ENCODE measurements at regions not wholly inside any gene's neighbourhood (a gene's known extent, or its start where the extent isn't known, plus 50 kb on each side); places are given as distances from the start of the nearest gene placed in this dataset.

GRCh38 chr16:66172463-66172862 lies 194.0 kb upstream of the CDH5 start:
- Histone ChIP-seq H3K4me1 (ENCODE audit: control insufficient read depth, insufficient read depth, low read length, unreplicated experiment) (no peaks in the 10 kb centered on the region), H3K79me2 (ENCODE audit: control insufficient read depth, insufficient read depth, low read length, unreplicated experiment) (no peaks in the 10 kb centered on the region), H3K4me3 (ENCODE audit: low read depth, low read length) (no peak overlapping the region), H3K27ac (ENCODE audit: low read depth, low read length) (no peak overlapping the region), H3K27me3 (ENCODE audit: insufficient read depth, low read length) (no peaks in the 10 kb centered on the region), H3K36me3 (ENCODE audit: insufficient read depth, low read length) (no peaks in the 10 kb centered on the region), H2AFZ (ENCODE audit: low read length, unreplicated experiment) (no peak overlapping the region)

- Histone ChIP-seq H3K27me3 (ENCODE audit: insufficient read depth, low read length) (no peaks in the 10 kb centered on the region), H3K36me3 (ENCODE audit: insufficient read depth, low read length) (no peaks in the 10 kb centered on the region), H2AFZ (ENCODE audit: low read length, unreplicated experiment) (no peak overlapping the region), H3K79me2 (ENCODE audit: control insufficient read depth, insufficient read depth, low read length, unreplicated experiment) (no peaks in the 10 kb centered on the region), H3K4me3 (ENCODE audit: low read depth, low read length) (no peak overlapping the region), H3K27ac (ENCODE audit: low read depth, low read length) (no peak overlapping the region), H3K4me1 (ENCODE audit: control insufficient read depth, insufficient read depth, low read length, unreplicated experiment) (no peaks in the 10 kb centered on the region)
Observed at GRCh38 chr16:66171578-66171977, 194.9 kb upstream of the CDH5 start.

DNA sequence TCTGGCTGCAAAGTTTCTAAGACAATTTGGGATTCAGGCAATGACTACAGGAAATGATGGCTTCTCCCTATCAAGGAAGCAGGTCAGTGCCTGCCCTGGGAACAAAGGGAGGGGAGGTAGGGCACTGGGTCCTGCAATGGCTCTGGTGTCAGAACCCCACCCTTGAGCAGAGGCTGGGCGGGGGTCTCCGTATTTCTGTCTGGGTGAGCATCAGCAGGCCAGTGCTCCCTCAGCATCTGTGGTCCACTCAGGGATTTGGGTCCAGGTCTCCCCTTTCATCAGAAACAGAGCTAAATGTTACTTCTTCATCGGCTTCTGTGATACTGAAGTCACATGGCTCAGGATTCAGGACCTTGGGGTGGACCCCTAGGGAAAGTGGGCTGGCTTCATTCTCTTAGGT lies 195.5 kb upstream of the CDH5 start:
- H3K4me3 ChIP-seq (ENCODE audit: low read depth, low read length), result no peak overlapping the region
- no peaks in the 10 kb centered on the region for H3K79me2 ChIP-seq (ENCODE audit: control insufficient read depth, insufficient read depth, low read length, unreplicated experiment)
- H3K36me3 ChIP-seq (ENCODE audit: insufficient read depth, low read length), result no peaks in the 10 kb centered on the region
- H3K4me1 ChIP-seq (ENCODE audit: control insufficient read depth, insufficient read depth, low read length, unreplicated experiment), result no peaks in the 10 kb centered on the region
- no peak overlapping the region for H3K27ac ChIP-seq (ENCODE audit: low read depth, low read length)
- H3K27me3 ChIP-seq (ENCODE audit: insufficient read depth, low read length), result no peaks in the 10 kb centered on the region
- H2AFZ ChIP-seq (ENCODE audit: low read length, unreplicated experiment), result no peak overlapping the region

DNA sequence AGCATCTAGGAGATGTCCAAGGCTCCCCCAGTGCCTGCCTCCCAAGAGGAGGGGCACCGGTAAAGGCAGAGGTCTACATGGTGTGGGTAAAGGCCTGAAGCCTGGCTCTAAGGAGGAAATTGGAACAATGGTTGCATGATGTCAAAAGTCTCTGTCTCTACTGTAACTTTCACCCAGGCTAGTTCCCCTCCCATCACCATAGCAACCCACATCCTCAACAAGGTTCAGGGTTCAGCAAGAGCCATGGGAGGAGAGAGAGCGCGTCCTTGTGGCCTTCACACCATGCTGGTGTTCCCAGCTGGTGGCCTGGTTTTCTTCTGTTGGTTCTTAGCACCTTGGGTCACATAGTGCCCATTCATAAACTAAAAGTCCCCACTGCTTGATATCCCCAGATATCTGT lies 196.7 kb upstream of the CDH5 start:
- no peaks in the 10 kb centered on the region for H3K79me2 ChIP-seq (ENCODE audit: control insufficient read depth, insufficient read depth, low read length, unreplicated experiment)
- H3K4me3 ChIP-seq (ENCODE audit: low read depth, low read length), result no peak overlapping the region
- no peaks in the 10 kb centered on the region for H3K36me3 ChIP-seq (ENCODE audit: insufficient read depth, low read length)
- H3K27ac ChIP-seq (ENCODE audit: low read depth, low read length), result no peak overlapping the region
- H3K27me3 ChIP-seq (ENCODE audit: insufficient read depth, low read length), result no peaks in the 10 kb centered on the region
- H2AFZ ChIP-seq (ENCODE audit: low read length, unreplicated experiment), result no peak overlapping the region
- no peaks in the 10 kb centered on the region for H3K4me1 ChIP-seq (ENCODE audit: control insufficient read depth, insufficient read depth, low read length, unreplicated experiment)

- Histone ChIP-seq H3K4me1 (ENCODE audit: control insufficient read depth, insufficient read depth, low read length, unreplicated experiment) (no peaks in the 10 kb centered on the region), H3K36me3 (ENCODE audit: insufficient read depth, low read length) (no peaks in the 10 kb centered on the region), H3K27me3 (ENCODE audit: insufficient read depth, low read length) (no peaks in the 10 kb centered on the region), H2AFZ (ENCODE audit: low read length, unreplicated experiment) (no peak overlapping the region), H3K4me3 (ENCODE audit: low read depth, low read length) (no peak overlapping the region), H3K79me2 (ENCODE audit: control insufficient read depth, insufficient read depth, low read length, unreplicated experiment) (no peaks in the 10 kb centered on the region), H3K27ac (ENCODE audit: low read depth, low read length) (no peak overlapping the region)
Observed at GRCh38 chr16:66168777-66169176, 197.7 kb upstream of the CDH5 start.

DNA sequence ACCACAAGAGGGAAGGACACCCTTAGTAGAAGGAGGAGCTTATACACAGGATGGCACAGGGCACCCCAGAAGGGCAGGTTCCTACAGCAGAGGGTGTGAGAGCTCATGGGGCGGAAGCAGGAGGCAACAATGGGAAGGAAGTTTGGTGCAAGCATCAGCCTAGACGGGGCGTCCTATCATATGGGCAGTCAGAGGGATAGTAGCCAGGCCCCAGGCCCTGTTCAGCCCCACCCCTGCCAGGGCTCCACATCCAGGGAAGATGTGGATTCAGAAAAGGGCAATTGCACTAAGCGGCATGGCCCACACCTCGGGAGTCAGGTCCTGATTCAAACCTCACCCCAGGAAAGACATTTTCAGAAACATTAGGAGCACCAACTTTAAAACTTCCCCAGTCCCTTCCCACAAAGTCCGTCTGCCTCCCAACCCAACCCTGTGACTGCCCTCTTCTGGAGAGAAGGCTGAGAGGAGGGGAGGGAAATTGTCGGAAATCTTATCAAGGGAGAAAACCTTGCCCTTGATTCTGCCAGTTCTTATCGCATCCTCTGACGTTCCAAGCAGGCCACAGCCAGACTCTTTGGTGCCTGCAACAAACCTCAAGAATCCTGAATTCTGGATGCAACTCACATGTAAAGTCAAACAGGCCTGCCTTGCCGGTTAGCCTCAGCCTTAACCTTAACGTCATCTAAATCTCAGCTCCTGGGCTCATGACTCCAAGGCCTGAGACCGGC lies 198.8 kb upstream of the CDH5 start:
- no peak overlapping the region for H3K27ac ChIP-seq (ENCODE audit: low read depth, low read length)
- H3K27me3 ChIP-seq (ENCODE audit: insufficient read depth, low read length), result no peaks in the 10 kb centered on the region
- H3K36me3 ChIP-seq (ENCODE audit: insufficient read depth, low read length), result no peaks in the 10 kb centered on the region
- H3K4me3 ChIP-seq (ENCODE audit: low read depth, low read length), result no peak overlapping the region
- no peaks in the 10 kb centered on the region for H3K79me2 ChIP-seq (ENCODE audit: control insufficient read depth, insufficient read depth, low read length, unreplicated experiment)
- H2AFZ ChIP-seq (ENCODE audit: low read length, unreplicated experiment), result no peak overlapping the region
- no peaks in the 10 kb centered on the region for H3K4me1 ChIP-seq (ENCODE audit: control insufficient read depth, insufficient read depth, low read length, unreplicated experiment)

DNA sequence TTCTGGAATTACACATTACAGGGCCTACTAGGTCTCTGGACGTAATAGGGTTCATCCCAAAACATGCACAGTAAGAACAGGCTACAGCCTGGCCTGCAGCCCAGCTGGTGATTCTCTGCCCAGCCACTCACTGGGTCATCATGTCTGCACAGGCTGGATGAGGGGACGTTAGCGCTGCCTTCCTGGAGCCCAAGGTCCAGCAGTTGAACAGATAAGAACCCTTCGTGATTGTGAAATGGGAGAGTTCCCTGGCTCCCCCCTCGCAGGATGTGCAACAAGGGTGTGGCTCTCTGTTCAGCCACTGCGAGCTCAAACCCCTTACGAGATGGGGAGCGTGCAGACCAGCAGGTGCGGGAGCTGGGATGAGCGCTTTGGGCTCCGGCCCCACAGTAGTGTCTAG lies 200.0 kb upstream of the CDH5 start:
- no peak overlapping the region for H3K27ac ChIP-seq (ENCODE audit: low read depth, low read length)
- no peak overlapping the region for H2AFZ ChIP-seq (ENCODE audit: low read length, unreplicated experiment)
- H3K27me3 ChIP-seq (ENCODE audit: insufficient read depth, low read length), result no peaks in the 10 kb centered on the region
- H3K4me1 ChIP-seq (ENCODE audit: control insufficient read depth, insufficient read depth, low read length, unreplicated experiment), result no peaks in the 10 kb centered on the region
- H3K4me3 ChIP-seq (ENCODE audit: low read depth, low read length), result no peak overlapping the region
- no peaks in the 10 kb centered on the region for H3K79me2 ChIP-seq (ENCODE audit: control insufficient read depth, insufficient read depth, low read length, unreplicated experiment)
- no peaks in the 10 kb centered on the region for H3K36me3 ChIP-seq (ENCODE audit: insufficient read depth, low read length)

DNA sequence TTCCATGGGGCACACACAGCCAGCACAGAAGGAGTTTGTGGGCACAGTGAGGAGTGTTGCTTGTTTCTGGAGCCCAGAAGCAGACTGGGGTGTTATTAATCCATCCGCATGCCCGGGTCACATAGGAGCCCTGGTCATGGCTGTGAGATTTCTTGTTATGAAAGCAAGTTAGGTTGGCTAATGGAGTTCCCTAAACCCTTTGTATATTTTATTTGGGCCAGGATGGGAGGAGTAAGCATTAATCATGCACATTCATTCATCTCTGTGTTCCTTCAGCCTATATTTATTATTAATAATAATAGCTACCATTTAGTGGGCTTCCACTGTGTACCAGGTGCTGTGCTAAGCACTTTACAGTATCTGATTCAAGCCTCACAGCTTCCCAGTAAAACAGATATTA lies 200.6 kb upstream of the CDH5 start:
- Histone ChIP-seq H3K27me3 (ENCODE audit: insufficient read depth, low read length) (no peaks in the 10 kb centered on the region), H3K27ac (ENCODE audit: low read depth, low read length) (no peak overlapping the region), H3K4me1 (ENCODE audit: control insufficient read depth, insufficient read depth, low read length, unreplicated experiment) (no peaks in the 10 kb centered on the region), H3K79me2 (ENCODE audit: control insufficient read depth, insufficient read depth, low read length, unreplicated experiment) (no peaks in the 10 kb centered on the region), H2AFZ (ENCODE audit: low read length, unreplicated experiment) (no peak overlapping the region), H3K4me3 (ENCODE audit: low read depth, low read length) (no peak overlapping the region), H3K36me3 (ENCODE audit: insufficient read depth, low read length) (no peaks in the 10 kb centered on the region)

- Histone ChIP-seq H3K27me3 (ENCODE audit: insufficient read depth, low read length) (no peaks in the 10 kb centered on the region), H3K36me3 (ENCODE audit: insufficient read depth, low read length) (no peaks in the 10 kb centered on the region), H3K27ac (ENCODE audit: low read depth, low read length) (no peak overlapping the region), H3K4me1 (ENCODE audit: control insufficient read depth, insufficient read depth, low read length, unreplicated experiment) (peaks cover 1% of the 10 kb centered on the region), H3K4me3 (ENCODE audit: low read depth, low read length) (no peak overlapping the region), H3K79me2 (ENCODE audit: control insufficient read depth, insufficient read depth, low read length, unreplicated experiment) (no peaks in the 10 kb centered on the region), H2AFZ (ENCODE audit: low read length, unreplicated experiment) (no peak overlapping the region)
Observed at GRCh38 chr16:66164581-66165247, 201.8 kb upstream of the CDH5 start.

GRCh38 chr16:66162821-66163220 lies 203.7 kb upstream of the CDH5 start:
- Histone ChIP-seq H3K4me1 (ENCODE audit: control insufficient read depth, insufficient read depth, low read length, unreplicated experiment) (peaks cover 6% of the 10 kb centered on the region), H3K36me3 (ENCODE audit: insufficient read depth, low read length) (no peaks in the 10 kb centered on the region), H3K27ac (ENCODE audit: low read depth, low read length) (no peak overlapping the region), H3K27me3 (ENCODE audit: insufficient read depth, low read length) (no peaks in the 10 kb centered on the region), H3K79me2 (ENCODE audit: control insufficient read depth, insufficient read depth, low read length, unreplicated experiment) (no peaks in the 10 kb centered on the region), H3K4me3 (ENCODE audit: low read depth, low read length) (no peak overlapping the region), H2AFZ (ENCODE audit: low read length, unreplicated experiment) (no peak overlapping the region)

DNA sequence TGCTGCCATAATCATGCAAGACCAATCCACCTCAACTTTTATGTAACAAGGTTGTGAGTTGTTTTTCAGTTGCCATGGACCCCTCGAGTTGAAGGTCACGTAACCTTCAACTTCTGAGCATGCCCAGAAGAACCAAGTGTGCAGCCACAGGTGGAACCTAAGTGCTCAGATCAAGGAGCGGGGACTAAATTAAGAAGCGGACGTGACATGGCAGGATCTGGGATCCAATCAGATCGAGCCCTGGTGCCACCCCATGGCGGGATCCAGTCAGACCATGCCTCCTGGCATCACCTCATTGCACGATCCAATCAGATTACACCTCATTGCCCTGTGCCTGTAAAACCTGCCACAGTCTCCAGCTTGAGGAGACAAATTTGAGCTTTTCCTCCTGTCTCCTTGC lies 204.5 kb upstream of the CDH5 start:
- H3K4me1 ChIP-seq (ENCODE audit: control insufficient read depth, insufficient read depth, low read length, unreplicated experiment), result peaks cover 6% of the 10 kb centered on the region
- H2AFZ ChIP-seq (ENCODE audit: low read length, unreplicated experiment), result no peak overlapping the region
- no peak overlapping the region for H3K4me3 ChIP-seq (ENCODE audit: low read depth, low read length)
- no peaks in the 10 kb centered on the region for H3K36me3 ChIP-seq (ENCODE audit: insufficient read depth, low read length)
- no peaks in the 10 kb centered on the region for H3K27me3 ChIP-seq (ENCODE audit: insufficient read depth, low read length)
- no peaks in the 10 kb centered on the region for H3K79me2 ChIP-seq (ENCODE audit: control insufficient read depth, insufficient read depth, low read length, unreplicated experiment)
- H3K27ac ChIP-seq (ENCODE audit: low read depth, low read length), result no peak overlapping the region
